GM19395 (cell line): ENCODE measurements at regions not wholly inside any gene's neighbourhood (a gene's known extent, or its start where the extent isn't known, plus 50 kb on each side); places are given as distances from the start of the nearest gene placed in this dataset.

Experiments
- ATAC-seq: cut with Tn5 transposase; IDR thresholded peaks from one replicate; pipeline ENCODE4 v1.9.1; 2021; ENCODE audit warnings: mild to moderate bottlenecking, moderate library complexity; ENCODE audit not compliant: unreplicated experiment

- ATAC-seq: no peak
These were observed 131.5 kb downstream of the TRIM42 start for GRCh38 chr3:140809316-140809715.

GRCh38 chr3:140816372-140817195 is 125.1 kb upstream of the SLC25A36 start:
- ATAC-seq: peak; percentile 96

GRCh38 chr3:140821493-140821892 is 120.1 kb upstream of the SLC25A36 start:
- no peak for ATAC-seq

- no peak for ATAC-seq
These were observed 119.1 kb upstream of the SLC25A36 start for GRCh38 chr3:140822401-140823047.

- no peak for ATAC-seq
These were observed 118.5 kb upstream of the SLC25A36 start for GRCh38 chr3:140823106-140823505.

- no peak for ATAC-seq
These were observed 113.7 kb upstream of the SLC25A36 start for GRCh38 chr3:140827894-140828293.

GRCh38 chr3:140828585-140828984 is 113.1 kb upstream of the SLC25A36 start:
- no peak for ATAC-seq

- no peak for ATAC-seq
These were observed 111.8 kb upstream of the SLC25A36 start for GRCh38 chr3:140829796-140830195.

GRCh38 chr3:140830391-140830790 is 111.2 kb upstream of the SLC25A36 start:
- no peak for ATAC-seq

- peak; percentile 91 for ATAC-seq
These were observed 108.8 kb upstream of the SLC25A36 start for GRCh38 chr3:140832883-140833282.

- ATAC-seq: no peak
These were observed 107.2 kb upstream of the SLC25A36 start for GRCh38 chr3:140834266-140835037.

- ATAC-seq: peak; percentile 95
These were observed 98.5 kb upstream of the SLC25A36 start for GRCh38 chr3:140842984-140843649.

GRCh38 chr3:140843656-140844055 is 98.0 kb upstream of the SLC25A36 start:
- ATAC-seq: peak; percentile 18

GRCh38 chr3:140844072-140844471 is 97.6 kb upstream of the SLC25A36 start:
- ATAC-seq: no peak

- peak; percentile 46 for ATAC-seq
These were observed 95.8 kb upstream of the SLC25A36 start for GRCh38 chr3:140845882-140846281.

- ATAC-seq: no peak
These were observed 93.0 kb upstream of the SLC25A36 start for GRCh38 chr3:140848666-140849065.

GRCh38 chr3:140850210-140850955 is 91.3 kb upstream of the SLC25A36 start:
- ATAC-seq: no peak

GRCh38 chr3:140854961-140855360 is 86.7 kb upstream of the SLC25A36 start:
- ATAC-seq: no peak

GRCh38 chr3:140856905-140857304 is 84.7 kb upstream of the SLC25A36 start:
- ATAC-seq: no peak

GRCh38 chr3:140857993-140858392 is 83.6 kb upstream of the SLC25A36 start:
- no peak for ATAC-seq
